ENCODE measurements at regions not wholly inside any gene's neighbourhood (a gene's known extent, or its start where the extent isn't known, plus 50 kb on each side); places are given as distances from the start of the nearest gene placed in this dataset.

GRCh38 chr1:58283388-58284224 lies 262.9 kb downstream of the OMA1 start:
- no peak for FAIRE-seq
- Histone ChIP-seq H3K4me1 (ENCODE audit: insufficient read depth, low read length) (no peaks in the 10 kb centered on the region), H3K9me3 (ENCODE audit: insufficient read depth, low read depth, low read length) (no peaks in the 10 kb centered on the region), H2AFZ (ENCODE audit: low read depth, low read length) (no peak overlapping the region), H3K79me2 (ENCODE audit: insufficient read depth, low read length) (no peaks in the 10 kb centered on the region), H3K27me3 (ENCODE audit: insufficient read depth, low read length) (no peaks in the 10 kb centered on the region), H3K9ac (ENCODE audit: low read length) (no peak overlapping the region), H3K27ac (ENCODE audit: low read depth, low read length) (no peak overlapping the region), H3K4me3 (ENCODE audit: insufficient read depth, low read depth, low read length) (no peak overlapping the region), H3K36me3 (ENCODE audit: insufficient read depth, low read length) (no peaks in the 10 kb centered on the region), H4K20me1 (ENCODE audit: insufficient read depth, low read length) (no peaks in the 10 kb centered on the region), H3K4me2 (ENCODE audit: low read length) (no peak overlapping the region)
- no peak overlapping the region for H3K27ac Mint-ChIP-seq (ENCODE audit: unreplicated experiment)
- H3K27me3 Mint-ChIP-seq (ENCODE audit: low read depth, unreplicated experiment): no peaks in the 10 kb centered on the region
- H3K9me3 Mint-ChIP-seq (ENCODE audit: unreplicated experiment): no peaks in the 10 kb centered on the region
- no peak for DNase-seq (ENCODE audit: low read depth)
- no peak for TF ChIP-seq EZH2 (IDR thresholded peaks at IDR 0.05; ENCODE audit: insufficient read depth, low read length)
- TF ChIP-seq CTCF (IDR thresholded peaks at IDR 0.05; ENCODE audit: insufficient read depth, low read depth, low read length): no peak
- no peaks in the 10 kb centered on the region for H3K36me3 Mint-ChIP-seq (ENCODE audit: low read depth, unreplicated experiment)
- H3K4me3 Mint-ChIP-seq (ENCODE audit: unreplicated experiment): no peak overlapping the region
- H3K4me1 Mint-ChIP-seq (ENCODE audit: low read depth, unreplicated experiment): peaks cover 4% of the 10 kb centered on the region

DNA sequence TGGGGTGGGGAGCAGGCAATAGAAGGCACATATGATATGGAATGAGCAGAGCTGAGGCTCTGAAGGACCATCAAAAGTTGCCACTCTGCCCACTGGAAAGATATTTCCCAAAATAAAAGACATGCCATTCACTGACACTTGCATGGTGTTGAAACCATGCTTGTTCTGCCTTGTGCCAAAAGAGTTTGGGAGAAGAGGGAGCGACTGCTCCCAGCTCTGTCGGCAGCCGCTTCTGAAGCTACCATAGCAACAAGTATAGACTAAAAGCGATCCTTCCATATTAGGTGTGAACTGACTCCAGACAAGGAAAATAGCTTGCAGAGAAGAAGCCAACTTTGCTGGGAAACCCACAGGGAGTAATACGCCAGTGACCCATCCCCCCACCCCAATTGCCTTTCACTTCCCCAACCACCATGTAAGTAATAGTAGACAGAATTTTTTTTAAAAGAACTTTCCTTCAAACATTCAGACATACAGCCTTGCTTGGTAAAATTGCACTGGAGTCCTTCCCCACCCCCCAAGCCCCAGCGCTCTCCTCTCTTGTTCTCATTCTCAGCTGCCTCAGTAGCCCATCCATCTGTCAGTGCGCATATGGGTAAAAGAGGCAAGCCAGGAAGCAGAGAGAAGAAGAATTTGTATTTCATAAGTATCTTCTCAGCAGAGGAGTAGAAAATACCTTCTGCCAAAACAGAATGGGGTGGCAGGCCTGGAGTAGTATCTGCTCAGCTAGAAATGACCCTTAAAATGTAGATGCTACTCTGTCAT lies 263.7 kb downstream of the OMA1 start:
- no peak overlapping the region for H3K9ac ChIP-seq (ENCODE audit: low read length)
- Mint-ChIP-seq H3K4me1 (ENCODE audit: low read depth, unreplicated experiment) (peaks cover 4% of the 10 kb centered on the region), H3K36me3 (ENCODE audit: low read depth, unreplicated experiment) (no peaks in the 10 kb centered on the region), H3K4me3 (ENCODE audit: unreplicated experiment) (no peak overlapping the region), H3K27ac (ENCODE audit: unreplicated experiment) (no peak overlapping the region), H3K9me3 (ENCODE audit: unreplicated experiment) (no peaks in the 10 kb centered on the region), H3K27me3 (ENCODE audit: low read depth, unreplicated experiment) (no peaks in the 10 kb centered on the region)
- H3K4me1 ChIP-seq (ENCODE audit: insufficient read depth, low read length): no peaks in the 10 kb centered on the region
- TF ChIP-seq CTCF (IDR thresholded peaks at IDR 0.05; ENCODE audit: insufficient read depth, low read depth, low read length) (no peak), EZH2 (IDR thresholded peaks at IDR 0.05; ENCODE audit: insufficient read depth, low read length) (no peak)
- H3K27ac ChIP-seq (ENCODE audit: low read depth, low read length): no peak overlapping the region
- H3K4me3 ChIP-seq (ENCODE audit: insufficient read depth, low read depth, low read length): no peak overlapping the region
- no peaks in the 10 kb centered on the region for H4K20me1 ChIP-seq (ENCODE audit: insufficient read depth, low read length)
- DNase-seq (ENCODE audit: low read depth) (no peak), FAIRE-seq (no peak)
- no peaks in the 10 kb centered on the region for H3K27me3 ChIP-seq (ENCODE audit: insufficient read depth, low read length)
- no peaks in the 10 kb centered on the region for H3K79me2 ChIP-seq (ENCODE audit: insufficient read depth, low read length)
- no peak overlapping the region for H3K4me2 ChIP-seq (ENCODE audit: low read length)
- no peaks in the 10 kb centered on the region for H3K9me3 ChIP-seq (ENCODE audit: insufficient read depth, low read depth, low read length)
- H3K36me3 ChIP-seq (ENCODE audit: insufficient read depth, low read length): no peaks in the 10 kb centered on the region
- no peak overlapping the region for H2AFZ ChIP-seq (ENCODE audit: low read depth, low read length)

Data from astrocyte (in vitro differentiated cells and primary cell).